H1 (cell line): ENCODE measurements at regions not wholly inside any gene's neighbourhood (a gene's known extent, or its start where the extent isn't known, plus 50 kb on each side); places are given as distances from the start of the nearest gene placed in this dataset.

Source experiments
- CTCF ChIP-seq, 3 experiments: IDR thresholded peaks; 1 replicate in 2 of 3; 2 replicates in 1 of 3; pipeline versions ENCODE4 v1.5.1 to v1.6.1; 2011; ENCODE audit warnings: low read length in 3 of 3, mild to moderate bottlenecking in 3 of 3, inconsistent platforms in 2 of 3, low read depth in 1 of 3, moderate library complexity in 1 of 3; ENCODE audit not compliant: insufficient read depth in 1 of 3; ENCODE audit errors: control extremely low read depth in 1 of 3
- EZH2 ChIP-seq: fragments of 200-600 bp; sonication (generic); IDR thresholded peaks from 2 replicates; pipeline ENCODE4 v1.7.1; 2012; ENCODE audit warnings: low read depth, mild to moderate bottlenecking, moderate library complexity, low read length, inconsistent platforms; ENCODE audit not compliant: severe bottlenecking
- HDAC6 ChIP-seq: IDR thresholded peaks from one replicate; pipeline ENCODE4 v1.7.1; 2012; ENCODE audit warnings: low read depth, mild to moderate bottlenecking, inconsistent platforms, low read length, moderate library complexity
- MAX ChIP-seq: IDR thresholded peaks from 2 replicates; pipeline ENCODE4 v1.6.1; 2012; ENCODE audit warnings: inconsistent platforms
- POLR2A ChIP-seq, 2 experiments: IDR thresholded peaks; 1 replicate in 1 of 2; 2 replicates in 1 of 2; pipeline ENCODE4 v1.6.1; 2011; ENCODE audit warnings: low read depth in 2 of 2, low read length in 2 of 2, mild to moderate bottlenecking in 2 of 2; ENCODE audit errors: control extremely low read depth in 1 of 2
- SIRT6 ChIP-seq: IDR thresholded peaks from one replicate; pipeline ENCODE4 v1.7.1; 2012; ENCODE audit warnings: low read length, inconsistent platforms
- SP1 ChIP-seq: IDR thresholded peaks from 2 replicates; pipeline ENCODE4 v1.6.1; 2011; ENCODE audit warnings: low read depth, low read length
- SRF ChIP-seq: IDR thresholded peaks from 2 replicates; pipeline ENCODE4 v1.6.1; 2011; ENCODE audit warnings: mild to moderate bottlenecking, low read depth, low read length, moderate library complexity
- SUZ12 ChIP-seq: fragments of 200-600 bp; sonication (generic); IDR thresholded peaks from 2 replicates; pipeline ENCODE4 v1.6.1; 2012; ENCODE audit warnings: mild to moderate bottlenecking, inconsistent platforms, low read length, moderate library complexity, mixed read lengths
- TAF1 ChIP-seq: IDR thresholded peaks from 2 replicates; pipeline ENCODE4 v1.6.1; 2011; ENCODE audit warnings: mild to moderate bottlenecking, low read depth, low read length
- USF2 ChIP-seq: IDR thresholded peaks from 2 replicates; pipeline ENCODE4 v1.6.1; 2011; ENCODE audit warnings: low read length, improper control_type of control experiment
- YY1 ChIP-seq: IDR thresholded peaks from 2 replicates; pipeline ENCODE4 v1.6.1; 2011; ENCODE audit warnings: low read depth, mild to moderate bottlenecking, low read length

GRCh38 chr14:42555365-42555764 lies 948.7 kb downstream of the LRFN5 start:
- TF ChIP-seq POLR2A (IDR thresholded peaks at IDR 0.05; ENCODE audit: control extremely low read depth in 1 of 2, low read depth in 2 of 2, low read length in 2 of 2), result no peak
- no peak for TF ChIP-seq SRF
- TF ChIP-seq USF2, result no peak
- TF ChIP-seq EZH2, result no peak
- TF ChIP-seq MAX, result no peak
- TF ChIP-seq SUZ12, result no peak
- TF ChIP-seq CTCF (IDR thresholded peaks at IDR 0.05; ENCODE audit: control extremely low read depth in 1 of 3, insufficient read depth in 1 of 3, low read depth in 1 of 3, low read length in 3 of 3), result no peak
- TF ChIP-seq YY1, result no peak
- TF ChIP-seq TAF1, result no peak
- no peak for TF ChIP-seq HDAC6
- no peak for TF ChIP-seq SP1
- no peak for TF ChIP-seq SIRT6
